Activated CD8-positive, alpha-beta T cell treated with anti-CD3 and anti-CD28 coated beads for 36 hours (primary cell): ENCODE measurements at regions not wholly inside any gene's neighbourhood (a gene's known extent, or its start where the extent isn't known, plus 50 kb on each side); places are given as distances from the start of the nearest gene placed in this dataset.

Source experiments
- ATAC-seq: fragments of 200-7000 bp; cut with Tn5 transposase; one replicate; pipeline ENCODE4 v1.10.0; 2021; ENCODE audit warnings: mild to moderate bottlenecking, moderate library complexity
- CTCF ChIA-PET: fragments of 350-600 bp; sonication (Branson Sonifier 250); formaldehyde crosslinking; loops from one replicate; lab custom pipeline; 2021; ENCODE audit warnings: antibody characterized with exemption; lab: Charles Lee
- POLR2A ChIA-PET: fragments of 350-600 bp; sonication (Branson Sonifier 250); formaldehyde crosslinking; loops from one replicate; lab custom pipeline; 2021; ENCODE audit warnings: antibody characterized with exemption; lab: Charles Lee
- DNase-seq: peaks from one replicate; pipeline ENCODE4 v3.0.0-alpha.2; 2020
- H3K27ac Mint-ChIP-seq: one replicate; pipeline ENCODE4 v1.8.0; 2021; ENCODE audit warnings: mild to moderate bottlenecking, mixed read lengths
- H3K27me3 Mint-ChIP-seq: one replicate; pipeline ENCODE4 v1.8.0; 2021; ENCODE audit warnings: mixed read lengths
- H3K36me3 Mint-ChIP-seq: one replicate; pipeline ENCODE4 v1.8.0; 2021; ENCODE audit warnings: low read depth, mixed read lengths
- H3K4me1 Mint-ChIP-seq: one replicate; pipeline ENCODE4 v1.8.0; 2021; ENCODE audit warnings: low read depth, mixed read lengths
- H3K4me3 Mint-ChIP-seq: one replicate; pipeline ENCODE4 v1.8.0; 2021; ENCODE audit warnings: mild to moderate bottlenecking, moderate library complexity, mixed read lengths
- H3K9me3 Mint-ChIP-seq: one replicate; pipeline ENCODE4 v1.8.0; 2021; ENCODE audit warnings: mixed read lengths
- CTCF ChIP-seq: fragments of 200-600 bp; IDR thresholded peaks from one replicate; pipeline ENCODE4 v1.8.0; 2022; ENCODE audit warnings: antibody characterized with exemption, mild to moderate bottlenecking
- intact Hi-C: fragments of 100-400 bp; cut with micrococcal nuclease; formaldehyde crosslinking; loops from one replicate; pipeline ENCODE4 v1.10.0; 2022

GRCh38 chr3:76346690-76347089 lies 561.3 kb upstream of the ZNF717 start:
- peaks cover 10% of the 10 kb centered on the region for H3K9me3 Mint-ChIP-seq
- ChIA-PET CTCF (no interaction called here), POLR2A (no interaction called here)
- no peak overlapping the region for H3K27ac Mint-ChIP-seq
- TF ChIP-seq CTCF, result no peak
- intact Hi-C loops, result no loop called here
- no peak overlapping the region for H3K4me3 Mint-ChIP-seq
- no peaks in the 10 kb centered on the region for H3K27me3 Mint-ChIP-seq
- H3K4me1 Mint-ChIP-seq, result no peaks in the 10 kb centered on the region
- no peaks in the 10 kb centered on the region for H3K36me3 Mint-ChIP-seq
- DNase-seq (no peak), ATAC-seq (no peak)

- ChIA-PET CTCF (no interaction called here), POLR2A (no interaction called here)
- no peak for DNase-seq
- no peaks in the 10 kb centered on the region for H3K27me3 Mint-ChIP-seq
- TF ChIP-seq CTCF, result no peak
- H3K36me3 Mint-ChIP-seq, result no peaks in the 10 kb centered on the region
- no peak overlapping the region for H3K4me3 Mint-ChIP-seq
- peaks cover 12% of the 10 kb centered on the region for H3K9me3 Mint-ChIP-seq
- H3K27ac Mint-ChIP-seq, result no peak overlapping the region
- ATAC-seq, result no peak
- no peaks in the 10 kb centered on the region for H3K4me1 Mint-ChIP-seq
- intact Hi-C loops, result no loop called here
These were observed 564.5 kb upstream of the ZNF717 start for GRCh38 chr3:76349715-76350480.

- no peak overlapping the region for H3K27ac Mint-ChIP-seq
- TF ChIP-seq CTCF, result no peak
- ChIA-PET CTCF (no interaction called here), POLR2A (no interaction called here)
- peaks cover 12% of the 10 kb centered on the region for H3K9me3 Mint-ChIP-seq
- no peak overlapping the region for H3K4me3 Mint-ChIP-seq
- no peaks in the 10 kb centered on the region for H3K27me3 Mint-ChIP-seq
- intact Hi-C loops, result no loop called here
- no peaks in the 10 kb centered on the region for H3K4me1 Mint-ChIP-seq
- ATAC-seq (no peak), DNase-seq (no peak)
- no peaks in the 10 kb centered on the region for H3K36me3 Mint-ChIP-seq
These were observed 566.7 kb upstream of the ZNF717 start for GRCh38 chr3:76352051-76352450.

GRCh38 chr3:76352511-76353284 lies 567.3 kb upstream of the ZNF717 start:
- Mint-ChIP-seq H3K36me3 (no peaks in the 10 kb centered on the region), H3K9me3 (peaks cover 12% of the 10 kb centered on the region), H3K4me3 (no peak overlapping the region), H3K27me3 (no peaks in the 10 kb centered on the region), H3K27ac (no peak overlapping the region), H3K4me1 (no peaks in the 10 kb centered on the region)
- no peak for ATAC-seq
- POLR2A ChIA-PET, result no interaction called here
- no peak for TF ChIP-seq CTCF
- CTCF ChIA-PET, result no interaction called here
- no peak for DNase-seq
- intact Hi-C loops, result no loop called here

GRCh38 chr3:76353683-76354082 lies 568.3 kb upstream of the ZNF717 start:
- Mint-ChIP-seq H3K9me3 (peaks cover 12% of the 10 kb centered on the region), H3K27ac (no peak overlapping the region), H3K27me3 (no peaks in the 10 kb centered on the region), H3K36me3 (no peaks in the 10 kb centered on the region), H3K4me1 (no peaks in the 10 kb centered on the region), H3K4me3 (no peak overlapping the region)
- no peak for TF ChIP-seq CTCF
- ATAC-seq (no peak), DNase-seq (no peak)
- ChIA-PET CTCF (no interaction called here), POLR2A (no interaction called here)
- intact Hi-C loops, result no loop called here
